HG03558 (cell line): ENCODE measurements at regions not wholly inside any gene's neighbourhood (a gene's known extent, or its start where the extent isn't known, plus 50 kb on each side); places are given as distances from the start of the nearest gene placed in this dataset.
"Not testable (repeated sequence)": the region's sequence is repeated elsewhere in the genome, so short reads cannot be mapped to it uniquely, and the experiment has no call there.

Experiments used
- ATAC-seq: cut with Tn5 transposase; IDR thresholded peaks from one replicate; pipeline ENCODE4 v1.9.1; 2021; ENCODE audit warnings: moderate number of reproducible peaks; ENCODE audit not compliant: unreplicated experiment; ENCODE audit errors: extremely low read depth

- ATAC-seq, result no peak
These were observed 231.1 kb upstream of the FOXP2 start for GRCh38 chr7:114183311-114184088.

DNA sequence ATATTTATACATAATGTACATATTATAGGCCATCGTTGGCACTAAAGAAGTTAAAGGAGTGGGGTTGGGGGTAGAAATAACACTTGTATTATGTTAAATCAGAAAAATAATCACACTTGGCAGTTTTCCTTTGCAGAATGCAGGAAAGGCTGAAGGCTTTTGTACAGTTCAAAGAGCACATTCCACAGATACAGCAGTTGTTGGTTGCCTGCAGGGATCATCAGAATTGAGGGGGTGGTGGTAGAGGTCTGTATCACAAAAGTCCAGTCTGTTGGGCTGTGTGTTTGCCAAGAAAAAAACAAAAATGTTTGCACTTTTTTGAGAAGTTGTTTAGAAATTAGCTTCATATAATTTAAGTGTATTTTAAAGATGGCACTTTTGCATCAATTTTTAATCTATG, 231.8 kb upstream of the FOXP2 start:
- ATAC-seq, result no peak

- ATAC-seq, result no peak
These were observed 233.3 kb upstream of the FOXP2 start for GRCh38 chr7:114181280-114181679.

GRCh38 chr7:114180556-114181266, 233.9 kb upstream of the FOXP2 start:
- ATAC-seq, result no peak

DNA sequence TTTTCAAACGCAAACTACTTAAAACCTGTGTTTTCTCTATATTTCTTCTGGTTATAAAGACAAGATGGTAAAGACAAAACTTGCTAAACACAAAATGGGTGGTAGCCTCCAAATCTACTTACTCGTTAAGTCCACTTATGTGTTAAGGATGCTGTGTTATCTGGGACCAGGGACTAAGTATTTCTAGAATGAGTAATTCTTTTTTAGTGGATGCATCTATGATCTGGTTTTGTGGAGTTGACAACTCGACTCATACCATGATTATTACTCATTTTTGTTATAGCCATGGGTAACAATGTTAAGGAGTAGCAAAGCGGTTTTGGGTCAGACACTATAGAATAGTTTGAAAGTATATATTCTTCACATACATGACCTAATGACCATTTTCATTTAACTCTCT, 239.5 kb upstream of the FOXP2 start:
- ATAC-seq, result no peak

GRCh38 chr7:114173170-114173890, 241.3 kb upstream of the FOXP2 start:
- no peak for ATAC-seq

- not testable (repeated sequence) for ATAC-seq
These were observed 245.2 kb upstream of the FOXP2 start for GRCh38 chr7:114169389-114169788.

DNA sequence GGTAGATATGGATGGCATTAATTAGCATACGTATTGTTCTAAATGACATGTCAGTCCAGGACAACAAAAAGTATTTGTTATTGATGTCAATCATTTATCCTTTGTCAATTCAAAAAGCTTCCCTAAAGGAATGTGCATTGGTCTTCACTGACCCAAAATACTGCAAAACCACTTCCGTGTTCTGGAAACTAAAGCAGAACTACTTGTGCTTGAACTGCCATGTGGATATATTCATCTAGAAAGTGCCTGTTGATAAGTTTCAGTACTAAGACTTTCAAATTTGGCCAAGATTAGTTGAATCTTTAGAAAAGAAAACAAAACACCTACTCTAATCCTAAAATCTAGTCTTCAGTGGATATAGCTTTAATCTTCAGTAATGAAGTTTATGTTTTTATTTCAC, 242.1 kb upstream of the PPP1R3A start:
- no peak for ATAC-seq

- ATAC-seq, result no peak
These were observed 240.0 kb upstream of the PPP1R3A start for GRCh38 chr7:114158854-114159253.

DNA sequence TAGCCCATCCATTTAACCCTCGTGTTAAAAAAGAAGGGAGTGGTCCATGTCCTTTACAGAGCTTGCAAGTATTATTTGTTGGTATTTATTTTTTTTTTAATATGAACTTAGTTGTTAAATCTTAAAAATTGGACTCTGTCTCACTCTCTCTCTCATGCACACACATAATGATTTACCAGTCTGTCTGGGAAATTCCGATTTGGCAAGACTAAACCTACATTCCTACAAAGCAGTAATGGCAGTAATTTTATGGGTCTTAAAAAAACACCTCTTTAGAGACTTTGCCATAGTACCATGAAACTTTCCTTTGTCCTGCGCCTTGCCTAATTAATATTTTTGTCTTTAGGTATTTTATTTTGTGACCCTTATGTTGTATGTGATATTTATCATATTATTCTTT, 239.5 kb upstream of the PPP1R3A start:
- no peak for ATAC-seq

- no peak for ATAC-seq
These were observed 237.4 kb upstream of the PPP1R3A start for GRCh38 chr7:114156178-114156577.

- no peak for ATAC-seq
These were observed 236.6 kb upstream of the PPP1R3A start for GRCh38 chr7:114155116-114156110.

DNA sequence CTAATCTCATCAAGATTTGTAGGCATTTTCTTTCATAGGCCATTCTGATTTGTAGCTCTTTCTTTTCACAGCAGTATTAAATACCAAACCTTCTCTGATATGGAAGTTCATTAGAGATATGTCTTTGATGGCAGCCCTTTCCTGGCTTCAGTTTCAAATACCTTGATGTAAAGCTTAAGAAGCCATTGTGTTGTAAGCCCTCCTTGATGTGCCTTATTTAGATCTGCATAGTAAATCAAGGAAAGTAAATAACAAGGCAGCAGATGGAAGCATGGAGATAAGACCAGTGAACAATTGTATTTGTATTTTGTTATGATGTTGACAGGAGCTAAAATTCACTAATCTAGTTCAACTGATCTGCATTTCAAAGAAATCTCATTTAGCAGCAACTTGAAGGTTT, 234.9 kb upstream of the PPP1R3A start:
- ATAC-seq, result no peak

DNA sequence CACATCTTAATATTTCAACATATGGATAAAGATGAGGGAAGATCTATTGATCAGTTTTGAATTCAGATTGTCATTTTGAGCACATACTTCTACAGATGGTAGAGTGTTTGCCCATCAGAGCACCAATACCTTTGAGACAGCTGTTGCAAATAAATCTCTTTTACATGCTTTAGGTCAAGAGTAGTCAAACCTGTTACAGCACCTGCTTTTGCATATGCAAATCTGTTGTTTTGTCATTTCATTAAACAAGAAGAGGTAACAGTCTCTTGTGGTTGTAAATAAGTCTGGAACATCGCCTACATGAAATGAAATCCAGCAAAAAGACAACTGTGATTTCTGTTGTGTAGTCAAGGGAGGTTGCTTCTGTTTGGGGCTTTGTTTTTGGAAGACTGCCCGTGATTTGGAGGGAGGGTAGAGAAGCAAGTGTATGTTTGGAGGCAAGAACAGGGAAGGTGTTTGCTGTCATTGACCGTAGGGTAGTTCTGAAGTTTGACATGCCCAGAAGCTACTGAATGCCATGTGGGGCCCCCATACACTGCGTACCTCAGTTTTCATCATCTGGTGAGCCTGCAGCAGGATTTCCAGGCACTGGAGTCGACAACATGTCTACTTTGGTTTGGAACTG, 233.6 kb upstream of the PPP1R3A start:
- no peak for ATAC-seq

GRCh38 chr7:114151777-114152176, 233.0 kb upstream of the PPP1R3A start:
- no peak for ATAC-seq

GRCh38 chr7:114150689-114151088, 231.9 kb upstream of the PPP1R3A start:
- ATAC-seq, result no peak

GRCh38 chr7:114148779-114149178, 230.0 kb upstream of the PPP1R3A start:
- ATAC-seq, result no peak

GRCh38 chr7:114141415-114141814, 222.6 kb upstream of the PPP1R3A start:
- no peak for ATAC-seq

GRCh38 chr7:114140561-114140960, 221.8 kb upstream of the PPP1R3A start:
- ATAC-seq, result no peak

DNA sequence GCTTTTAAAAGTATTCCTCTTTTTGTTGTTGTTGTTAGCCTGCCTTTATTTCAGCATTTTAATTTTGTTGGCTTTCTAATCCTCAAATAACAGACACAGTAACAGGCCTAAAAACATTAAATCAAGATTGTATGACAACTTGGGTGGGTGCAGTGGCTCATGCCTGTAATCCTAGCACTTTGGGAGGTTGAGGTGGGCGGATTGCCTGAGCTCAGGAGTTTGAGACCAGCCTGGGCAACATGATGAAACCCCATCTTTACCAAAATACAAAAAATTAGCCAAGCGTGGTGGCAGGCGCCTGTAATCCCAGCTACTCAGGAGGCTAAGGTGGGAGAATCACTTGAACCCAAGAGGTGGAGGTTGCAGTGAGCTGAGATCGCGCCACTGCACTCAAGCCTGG, 220.9 kb upstream of the PPP1R3A start:
- not testable (repeated sequence) for ATAC-seq
